ENCODE measurements at regions not wholly inside any gene's neighbourhood (a gene's known extent, or its start where the extent isn't known, plus 50 kb on each side); places are given as distances from the start of the nearest gene placed in this dataset.

DNA sequence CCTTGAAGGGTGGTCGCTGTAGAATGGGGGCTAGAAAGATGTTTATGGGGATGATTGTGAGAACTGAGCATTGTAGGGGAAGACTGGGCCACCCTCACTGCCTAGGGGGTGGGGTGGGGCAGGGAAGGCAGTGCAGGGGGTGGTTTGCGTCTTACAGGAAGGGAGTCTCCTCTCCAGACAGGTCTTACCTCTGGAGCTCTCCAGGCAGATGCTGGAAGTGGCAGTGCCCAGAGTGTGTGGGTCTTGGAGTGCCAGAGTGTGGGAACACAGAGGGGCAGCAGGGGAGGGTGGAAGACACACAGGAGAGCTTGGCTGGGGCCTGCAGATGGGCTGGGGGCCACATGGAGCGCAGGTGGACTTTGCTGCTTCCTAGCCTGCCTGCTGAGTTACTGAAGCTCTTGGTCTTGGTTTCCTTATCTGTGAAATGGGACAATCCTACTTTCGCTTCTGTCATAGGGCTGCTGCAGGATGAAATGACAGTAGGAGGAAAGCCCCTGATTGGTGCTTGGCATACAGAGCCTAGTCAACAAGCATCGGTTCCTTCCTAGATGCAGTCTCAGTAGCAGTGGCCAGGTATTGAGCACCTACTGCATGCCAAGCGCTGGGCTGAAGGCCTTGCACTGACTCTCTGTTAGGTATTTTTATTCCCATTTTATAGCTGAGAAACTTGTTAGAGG, 118.3 kb downstream of the SLC25A47 start:
- Histone ChIP-seq H3K4me3 (no peak overlapping the region), H3K9me3 (no peaks in the 10 kb centered on the region), H3K4me1 (peaks cover 32% of the 10 kb centered on the region), H3K27ac (no peak overlapping the region), H3K27me3 (no peaks in the 10 kb centered on the region), H3K36me3 (no peaks in the 10 kb centered on the region)
- DNase-seq (ENCODE audit: low spot score in 2 of 2), result no peak
- WGBS, result 85% methylated on average over 4 of the region's 6 CpGs
- TF ChIP-seq POLR2A (IDR thresholded peaks at IDR 0.05), result no peak
- no peak for TF ChIP-seq EP300 (IDR thresholded peaks at IDR 0.05)
- TF ChIP-seq, protein P1, sequence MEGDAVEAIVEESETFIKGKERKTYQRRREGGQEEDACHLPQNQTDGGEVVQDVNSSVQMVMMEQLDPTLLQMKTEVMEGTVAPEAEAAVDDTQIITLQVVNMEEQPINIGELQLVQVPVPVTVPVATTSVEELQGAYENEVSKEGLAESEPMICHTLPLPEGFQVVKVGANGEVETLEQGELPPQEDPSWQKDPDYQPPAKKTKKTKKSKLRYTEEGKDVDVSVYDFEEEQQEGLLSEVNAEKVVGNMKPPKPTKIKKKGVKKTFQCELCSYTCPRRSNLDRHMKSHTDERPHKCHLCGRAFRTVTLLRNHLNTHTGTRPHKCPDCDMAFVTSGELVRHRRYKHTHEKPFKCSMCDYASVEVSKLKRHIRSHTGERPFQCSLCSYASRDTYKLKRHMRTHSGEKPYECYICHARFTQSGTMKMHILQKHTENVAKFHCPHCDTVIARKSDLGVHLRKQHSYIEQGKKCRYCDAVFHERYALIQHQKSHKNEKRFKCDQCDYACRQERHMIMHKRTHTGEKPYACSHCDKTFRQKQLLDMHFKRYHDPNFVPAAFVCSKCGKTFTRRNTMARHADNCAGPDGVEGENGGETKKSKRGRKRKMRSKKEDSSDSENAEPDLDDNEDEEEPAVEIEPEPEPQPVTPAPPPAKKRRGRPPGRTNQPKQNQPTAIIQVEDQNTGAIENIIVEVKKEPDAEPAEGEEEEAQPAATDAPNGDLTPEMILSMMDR (IDR thresholded peaks at IDR 0.05), result no peak
- no peak for TF ChIP-seq POLR2AphosphoS5 (IDR thresholded peaks at IDR 0.05)

DNA sequence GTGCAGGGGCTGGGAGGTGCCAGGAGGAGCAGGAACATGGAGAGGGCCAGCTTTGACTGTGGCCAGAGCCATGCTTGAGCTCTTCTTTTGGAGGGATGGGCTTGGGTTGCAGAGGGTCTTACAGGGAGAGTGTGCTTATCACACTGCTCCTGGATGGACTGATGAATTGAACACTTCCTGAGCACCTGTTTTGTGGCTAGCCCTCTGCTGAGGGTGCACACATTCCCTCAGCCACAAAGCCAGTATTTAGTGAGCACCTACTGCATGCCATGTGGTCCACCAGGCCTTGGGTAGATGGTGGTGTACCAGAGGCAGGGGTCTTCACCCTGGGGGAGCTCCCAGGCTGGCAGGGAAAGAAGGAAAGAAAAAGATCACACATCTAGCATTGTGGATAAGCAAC, 118.9 kb downstream of the SLC25A47 start:
- Histone ChIP-seq H3K27ac (no peak overlapping the region), H3K9me3 (no peaks in the 10 kb centered on the region), H3K4me1 (peaks cover 32% of the 10 kb centered on the region), H3K4me3 (no peak overlapping the region), H3K36me3 (no peaks in the 10 kb centered on the region), H3K27me3 (no peaks in the 10 kb centered on the region)
- no peak for DNase-seq (ENCODE audit: low spot score in 2 of 2)
- no peak for TF ChIP-seq POLR2A (IDR thresholded peaks at IDR 0.05)
- TF ChIP-seq, protein P1 (IDR thresholded peaks at IDR 0.05), result no peak
- TF ChIP-seq EP300 (IDR thresholded peaks at IDR 0.05), result no peak
- TF ChIP-seq POLR2AphosphoS5 (IDR thresholded peaks at IDR 0.05), result no peak

DNA sequence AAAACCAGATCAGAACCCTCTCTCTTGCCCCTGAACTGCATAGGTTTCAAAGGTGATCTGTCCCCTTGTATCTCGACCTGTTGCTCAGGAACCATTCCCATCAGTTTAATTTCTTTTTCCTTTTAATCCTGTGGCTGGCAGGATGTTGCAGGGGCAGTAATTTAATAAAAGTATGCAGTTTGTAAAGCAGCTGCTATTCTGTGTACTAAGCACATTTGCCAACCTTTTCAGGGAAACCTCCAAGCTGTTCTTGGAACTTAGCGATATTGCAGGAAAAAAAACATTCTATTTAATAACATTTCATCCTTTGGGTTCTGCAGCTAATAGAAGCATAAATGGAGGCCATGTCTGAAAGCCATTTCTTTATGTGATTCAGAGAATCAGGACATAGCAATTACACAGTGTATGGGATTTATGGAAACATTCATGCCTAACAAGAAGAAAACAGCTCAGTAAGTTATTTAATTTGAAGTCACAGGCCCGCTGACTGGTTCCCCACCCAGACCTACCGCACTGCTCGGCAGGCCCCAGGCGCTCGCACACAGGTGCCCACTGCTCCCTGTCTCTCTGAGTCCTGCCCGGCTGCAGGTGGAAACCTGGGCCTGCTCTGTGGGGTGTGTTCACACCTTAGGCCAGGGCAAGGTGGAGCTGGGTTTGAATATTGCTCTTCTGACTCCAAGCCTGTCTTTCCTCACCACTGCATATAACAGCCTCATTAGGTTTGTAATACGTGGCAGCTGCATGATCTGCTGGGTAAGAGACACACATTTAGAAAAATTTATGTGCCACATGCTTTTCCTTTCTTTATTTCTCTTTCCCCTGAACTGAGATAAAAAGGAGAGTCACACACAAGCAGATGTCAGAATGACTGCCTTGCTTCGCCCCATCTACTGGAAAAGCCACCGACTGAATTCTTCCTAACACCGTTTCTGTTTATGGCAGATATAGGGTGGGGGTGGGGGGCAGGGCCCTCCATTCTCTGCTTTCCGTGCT, 119.7 kb downstream of the SLC25A47 start:
- Histone ChIP-seq H3K9me3 (no peaks in the 10 kb centered on the region), H3K4me1 (peaks cover 32% of the 10 kb centered on the region), H3K36me3 (no peaks in the 10 kb centered on the region), H3K27me3 (no peaks in the 10 kb centered on the region), H3K4me3 (no peak overlapping the region), H3K27ac (no peak overlapping the region)
- 80% methylated on average over 13 of the region's 13 CpGs for WGBS
- no peak for DNase-seq (ENCODE audit: low spot score in 2 of 2)
- TF ChIP-seq POLR2AphosphoS5 (IDR thresholded peaks at IDR 0.05) (no peak), POLR2A (IDR thresholded peaks at IDR 0.05) (no peak), EP300 (IDR thresholded peaks at IDR 0.05) (no peak)
- TF ChIP-seq, protein P1 (IDR thresholded peaks at IDR 0.05), result no peak

DNA sequence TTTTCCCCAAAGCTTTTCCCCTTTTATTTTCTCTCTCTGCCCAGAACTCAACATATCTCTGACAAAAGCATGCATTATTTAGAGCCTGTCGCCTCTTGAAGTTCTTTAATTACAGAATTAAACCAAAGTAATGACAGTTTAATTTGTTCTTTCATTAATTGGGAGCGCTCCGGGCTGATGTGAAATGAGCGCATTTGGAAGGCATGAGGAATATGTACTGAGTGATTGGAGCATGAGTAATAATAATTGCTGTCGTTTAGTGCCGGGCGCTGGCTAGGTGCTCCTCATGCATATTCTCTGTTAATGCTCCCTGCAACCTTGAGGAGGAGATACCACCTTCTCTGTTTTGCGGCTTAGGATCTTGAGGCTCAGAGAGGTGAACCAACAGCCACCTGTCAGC, 120.5 kb downstream of the SLC25A47 start:
- Histone ChIP-seq H3K27ac (no peak overlapping the region), H3K4me1 (peaks cover 27% of the 10 kb centered on the region)
- WGBS, result 89% methylated on average over 8 of the region's 8 CpGs

More for the DNA sequence above, 120.5 kb downstream of the SLC25A47 start:
- no peak for DNase-seq (ENCODE audit: low spot score in 2 of 2)
- H3K4me3 ChIP-seq, result no peak overlapping the region
- TF ChIP-seq POLR2A (IDR thresholded peaks at IDR 0.05) (no peak), POLR2AphosphoS5 (IDR thresholded peaks at IDR 0.05) (no peak), EP300 (IDR thresholded peaks at IDR 0.05) (no peak)
- TF ChIP-seq, protein P1 (IDR thresholded peaks at IDR 0.05), result no peak
- H3K27me3 ChIP-seq, result no peaks in the 10 kb centered on the region
- H3K36me3 ChIP-seq, result no peaks in the 10 kb centered on the region
- H3K9me3 ChIP-seq, result no peaks in the 10 kb centered on the region
